ENCODE measurements at regions not wholly inside any gene's neighbourhood (a gene's known extent, or its start where the extent isn't known, plus 50 kb on each side); places are given as distances from the start of the nearest gene placed in this dataset.

GRCh38 chr21:18715606-18716005 lies 312.0 kb upstream of the TMPRSS15 start:
- TF ChIP-seq POLR2A (IDR thresholded peaks at IDR 0.05) (no peak), POLR2AphosphoS5 (IDR thresholded peaks at IDR 0.05) (no peak)
